Karpas-422 (cell line): ENCODE measurements at regions not wholly inside any gene's neighbourhood (a gene's known extent, or its start where the extent isn't known, plus 50 kb on each side); places are given as distances from the start of the nearest gene placed in this dataset.
"Not testable (repeated sequence)": the region's sequence is repeated elsewhere in the genome, so short reads cannot be mapped to it uniquely, and the experiment has no call there.

Experiments used
- DNase-seq: peaks from one replicate; pipeline ENCODE4 v3.0.0-alpha.2; 2015
- H2AFZ ChIP-seq: fragments of 200-600 bp; sonication (generic); 2 replicates; pipeline ENCODE4 v1.6.1; 2014; ENCODE audit warnings: antibody characterized with exemption, low read length, mixed read lengths
- H3K27ac ChIP-seq: fragments of 200-600 bp; sonication (generic); 2 replicates; pipeline ENCODE4 v1.5.1; 2014; ENCODE audit warnings: mild to moderate bottlenecking, low read length, moderate library complexity
- H3K27me3 ChIP-seq: fragments of 200-600 bp; sonication (generic); 2 replicates; pipeline ENCODE4 v1.6.1; 2014; ENCODE audit warnings: low read length, mixed read lengths
- H3K36me3 ChIP-seq: fragments of 200-600 bp; sonication (generic); 2 replicates; pipeline ENCODE4 v1.6.1; 2014; ENCODE audit warnings: low read length, mixed read lengths; ENCODE audit not compliant: insufficient read depth
- H3K4me1 ChIP-seq: fragments of 200-600 bp; sonication (generic); 2 replicates; pipeline ENCODE4 v1.6.1; 2014; ENCODE audit warnings: mild to moderate bottlenecking, low read length, mixed read lengths
- H3K4me2 ChIP-seq: fragments of 200-600 bp; sonication (generic); 2 replicates; pipeline ENCODE4 v1.6.1; 2014; ENCODE audit warnings: low read length, low read depth, mild to moderate bottlenecking; ENCODE audit not compliant: poor library complexity, severe bottlenecking
- H3K4me3 ChIP-seq: fragments of 200-600 bp; sonication (generic); 2 replicates; pipeline ENCODE4 v1.5.1; 2014; ENCODE audit warnings: mild to moderate bottlenecking, antibody characterized with exemption, low read length, mixed read lengths
- H3K79me2 ChIP-seq: fragments of 200-600 bp; sonication (generic); 2 replicates; pipeline ENCODE4 v1.6.1; 2014; ENCODE audit warnings: mild to moderate bottlenecking, low read length, mixed read lengths
- H3K9ac ChIP-seq: fragments of 200-600 bp; sonication (generic); 2 replicates; pipeline ENCODE4 v1.6.0; 2014; ENCODE audit warnings: low read length
- H3K9me2 ChIP-seq: fragments of 200-600 bp; sonication (generic), shearing (Covaris generic); replicated peaks from 2 replicates; pipeline ENCODE4 v1.6.0; 2014; ENCODE audit warnings: mild to moderate bottlenecking, low read length, moderate library complexity; ENCODE audit not compliant: insufficient read depth
- H3K9me3 ChIP-seq: fragments of 300-700, 200-600 bp; sonication (generic); 2 replicates; pipeline ENCODE4 v1.6.1; 2014; ENCODE audit warnings: low read length, mixed read lengths
- H4K20me1 ChIP-seq: fragments of 200-600 bp; sonication (generic); 2 replicates; pipeline ENCODE4 v1.6.1; 2014; ENCODE audit warnings: mild to moderate bottlenecking, antibody characterized with exemption, low read length, low read depth; ENCODE audit not compliant: insufficient read depth

DNA sequence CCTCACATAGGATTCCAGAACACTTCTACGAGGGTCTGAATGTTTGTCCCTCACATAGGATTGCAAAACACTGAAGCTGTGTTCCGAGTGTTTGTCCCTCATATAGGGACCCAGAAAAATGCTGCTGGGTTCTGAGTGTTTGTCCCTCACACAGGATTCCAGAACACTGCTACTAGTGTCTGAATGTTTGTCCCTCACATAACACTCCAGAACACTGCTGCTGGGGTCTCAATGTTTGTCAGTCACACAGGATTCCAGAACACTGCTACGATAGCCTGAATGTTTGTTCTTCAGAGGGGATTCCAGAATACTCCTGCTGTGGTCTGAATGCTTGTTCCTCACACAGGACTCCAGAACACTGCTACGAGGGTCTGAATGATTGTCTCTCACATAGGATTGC lies 218.7 kb downstream of the FOXD4L6 start:
- Histone ChIP-seq H3K9me2 (no peaks in the 10 kb centered on the region), H4K20me1 (no peaks in the 10 kb centered on the region), H3K79me2 (no peaks in the 10 kb centered on the region), H3K27ac (no peak overlapping the region), H2AFZ (no peak overlapping the region), H3K4me2 (no peak overlapping the region), H3K36me3 (no peaks in the 10 kb centered on the region), H3K9me3 (peaks cover 86% of the 10 kb centered on the region), H3K4me1 (no peaks in the 10 kb centered on the region), H3K27me3 (no peaks in the 10 kb centered on the region), H3K4me3 (no peak overlapping the region), H3K9ac (no peak overlapping the region)
- DNase-seq, result no peak

DNA sequence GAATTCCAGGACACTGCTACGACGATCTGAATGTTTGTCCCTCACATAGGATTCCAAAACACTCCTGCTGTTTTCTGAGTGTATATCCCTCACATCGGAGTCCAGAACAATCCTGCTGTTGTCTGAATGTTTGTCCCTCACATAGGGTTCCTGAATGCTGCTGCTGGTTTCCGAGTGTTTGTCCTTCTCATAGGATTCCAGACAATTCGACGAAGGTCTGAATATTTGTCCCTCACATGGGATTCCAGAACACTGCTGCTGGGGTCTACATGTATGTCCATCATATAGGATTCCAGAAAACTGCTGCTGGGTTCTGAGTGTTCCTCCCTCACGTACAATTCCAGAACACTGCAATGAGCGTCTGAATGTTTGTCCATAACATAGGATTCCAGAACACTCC lies 219.4 kb downstream of the FOXD4L6 start:
- not testable (repeated sequence) for H3K27ac ChIP-seq, H2AFZ ChIP-seq, H3K79me2 ChIP-seq, H3K4me3 ChIP-seq, H3K4me1 ChIP-seq, H4K20me1 ChIP-seq, H3K27me3 ChIP-seq, H3K9me2 ChIP-seq, H3K9ac ChIP-seq, H3K4me2 ChIP-seq, DNase-seq, H3K36me3 ChIP-seq
- H3K9me3 ChIP-seq, result peaks cover 79% of the 10 kb centered on the region

DNA sequence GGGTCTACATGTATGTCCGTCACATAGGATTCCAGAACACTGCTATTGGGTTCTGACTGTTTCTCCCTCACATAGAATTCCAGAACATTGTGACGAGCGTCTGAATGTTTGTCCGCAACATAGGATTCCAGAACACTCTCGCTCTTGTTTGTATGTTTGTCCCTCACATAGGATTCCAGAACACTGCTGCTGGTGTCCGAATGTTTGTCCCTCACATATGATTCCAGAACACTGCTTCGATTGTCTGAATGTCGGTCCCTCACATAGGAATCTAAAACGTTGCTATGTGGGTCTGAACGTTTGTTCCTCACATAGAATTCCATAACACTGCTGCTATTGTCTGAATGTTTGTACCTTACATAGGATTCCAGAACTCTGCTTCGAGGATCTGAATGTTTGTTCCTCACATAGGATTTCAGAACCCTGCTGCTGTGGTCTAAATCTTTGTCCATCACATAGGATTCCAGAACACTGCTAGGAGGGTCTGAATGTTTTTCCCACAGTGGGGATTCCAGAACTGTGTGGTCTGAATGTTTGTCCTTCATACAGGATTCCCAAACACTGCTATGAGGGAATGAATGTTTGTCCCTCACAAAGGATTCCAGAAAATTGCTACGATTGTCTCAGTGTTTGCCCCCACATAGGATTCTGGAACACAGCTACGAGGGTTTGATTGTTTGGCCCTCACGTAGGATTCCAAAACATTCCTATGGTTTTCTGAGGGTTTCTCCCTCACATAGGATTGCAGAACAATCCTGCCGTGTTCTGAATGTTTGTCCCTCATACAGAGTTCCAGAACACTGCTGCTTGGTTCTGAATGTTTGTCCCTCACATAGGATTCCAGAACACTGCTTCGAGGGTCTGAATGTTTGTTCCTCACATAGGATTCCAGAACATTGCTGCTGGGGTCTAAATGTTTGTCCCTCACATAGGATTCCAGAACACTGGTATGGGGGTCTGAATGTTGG lies 220.5 kb downstream of the FOXD4L6 start:
- Histone ChIP-seq H3K4me1 (no peaks in the 10 kb centered on the region), H3K9me3 (peaks cover 70% of the 10 kb centered on the region), H3K4me2 (no peak overlapping the region)

GRCh38 chr9:40906879-40907278 lies 221.6 kb downstream of the FOXD4L6 start:
- not testable (repeated sequence) for H3K79me2 ChIP-seq, H3K36me3 ChIP-seq, H3K27me3 ChIP-seq, H3K4me1 ChIP-seq, DNase-seq, H3K4me3 ChIP-seq, H2AFZ ChIP-seq, H3K4me2 ChIP-seq, H3K9me2 ChIP-seq, H4K20me1 ChIP-seq, H3K27ac ChIP-seq, H3K9ac ChIP-seq
- peaks cover 59% of the 10 kb centered on the region for H3K9me3 ChIP-seq

More for the DNA sequence above, 220.5 kb downstream of the FOXD4L6 start:
- H3K27me3 ChIP-seq, result no peaks in the 10 kb centered on the region
- H3K27ac ChIP-seq, result no peak overlapping the region
- H3K9ac ChIP-seq, result no peak overlapping the region
- no peaks in the 10 kb centered on the region for H3K9me2 ChIP-seq
- no peaks in the 10 kb centered on the region for H4K20me1 ChIP-seq
- H2AFZ ChIP-seq, result no peak overlapping the region
- H3K4me3 ChIP-seq, result no peak overlapping the region
- no peaks in the 10 kb centered on the region for H3K36me3 ChIP-seq
- H3K79me2 ChIP-seq, result no peaks in the 10 kb centered on the region
- no peak for DNase-seq

DNA sequence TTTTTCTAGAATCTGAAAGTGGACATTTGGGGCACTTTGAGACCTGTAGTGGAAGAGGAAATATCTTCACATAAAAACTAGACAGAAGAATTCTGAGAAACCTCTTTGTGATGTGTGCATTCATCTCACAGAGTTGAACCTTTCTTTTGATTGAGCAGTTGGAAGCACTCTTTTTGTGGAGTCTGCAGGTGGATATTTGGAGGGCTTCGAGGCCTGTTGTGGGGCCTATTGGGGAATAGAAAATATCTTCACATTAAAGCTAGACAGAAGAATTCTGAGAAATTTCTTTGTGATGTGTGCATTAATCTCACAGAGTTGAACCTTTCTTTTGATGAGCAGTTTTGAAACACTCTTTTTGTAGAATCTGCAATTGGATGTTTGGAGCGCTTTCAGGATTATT lies 236.2 kb downstream of the FOXD4L6 start:
- not testable (repeated sequence) for DNase-seq, H3K9ac ChIP-seq, H3K79me2 ChIP-seq

DNA sequence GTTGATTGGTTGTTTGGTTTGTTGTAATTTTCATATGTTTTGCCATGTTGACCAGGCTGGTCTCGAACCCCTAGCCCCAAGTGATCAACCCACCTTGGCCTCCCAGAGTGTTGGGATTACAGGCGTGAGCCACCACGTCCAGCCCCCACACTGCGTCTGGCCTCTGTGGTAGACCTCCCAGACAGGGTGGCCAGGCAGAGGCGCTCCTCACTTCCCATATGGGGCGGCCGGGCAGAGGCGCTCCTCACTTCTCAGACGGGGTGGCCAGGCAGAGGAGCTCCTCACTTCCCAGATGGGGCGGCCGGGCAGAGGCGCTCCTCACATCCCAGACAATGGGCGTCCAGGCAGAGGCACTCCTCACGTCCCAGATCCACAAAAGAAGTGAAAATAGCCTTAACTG lies 242.6 kb downstream of the FOXD4L6 start:
- H3K4me2 ChIP-seq, H3K36me3 ChIP-seq, H3K27me3 ChIP-seq, H2AFZ ChIP-seq, H3K27ac ChIP-seq, H4K20me1 ChIP-seq, H3K4me3 ChIP-seq, H3K9ac ChIP-seq, DNase-seq, H3K4me1 ChIP-seq, H3K79me2 ChIP-seq, H3K9me2 ChIP-seq: not testable (repeated sequence)
- H3K9me3 ChIP-seq, result peaks cover 65% of the 10 kb centered on the region

More for the DNA sequence above, 236.2 kb downstream of the FOXD4L6 start:
- H3K4me3 ChIP-seq, H3K27ac ChIP-seq, H3K36me3 ChIP-seq, H3K9me2 ChIP-seq, H4K20me1 ChIP-seq, H3K4me1 ChIP-seq, H3K4me2 ChIP-seq, H2AFZ ChIP-seq, H3K27me3 ChIP-seq: not testable (repeated sequence)
- peaks cover 32% of the 10 kb centered on the region for H3K9me3 ChIP-seq

DNA sequence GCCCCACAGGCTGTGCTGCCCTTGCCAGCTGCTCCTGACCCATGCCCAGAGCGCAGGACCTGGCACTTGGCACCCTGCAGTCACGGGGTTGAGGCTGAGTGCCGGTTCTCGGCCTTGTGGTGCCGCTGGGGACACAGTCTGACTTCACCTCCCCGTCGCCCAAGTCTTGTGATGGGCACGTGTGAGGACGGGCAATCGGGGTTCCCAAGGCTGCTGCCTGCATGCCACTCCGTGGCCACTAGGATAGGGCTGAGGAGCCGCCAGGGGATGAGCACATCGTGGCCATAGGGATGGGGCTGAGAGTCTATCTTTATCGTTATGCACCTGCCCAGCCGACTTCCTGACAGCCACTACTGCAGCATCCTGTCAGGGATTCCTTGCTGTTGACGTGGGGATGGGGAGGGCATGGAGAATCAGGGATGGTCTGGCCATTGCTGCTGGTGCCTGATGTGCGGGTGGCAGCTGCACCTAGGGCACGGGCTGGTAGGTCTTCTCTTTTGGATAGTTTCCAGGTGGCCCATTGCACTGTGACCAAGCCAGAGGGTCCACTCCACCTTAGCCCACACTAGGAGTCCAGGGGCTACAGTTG lies 243.5 kb downstream of the FOXD4L6 start:
- H3K9ac ChIP-seq, H3K36me3 ChIP-seq, H3K79me2 ChIP-seq, H3K27ac ChIP-seq, H3K27me3 ChIP-seq, DNase-seq, H4K20me1 ChIP-seq, H3K4me2 ChIP-seq, H3K9me2 ChIP-seq, H3K4me1 ChIP-seq, H3K4me3 ChIP-seq, H2AFZ ChIP-seq: not testable (repeated sequence)
- H3K9me3 ChIP-seq, result peaks cover 74% of the 10 kb centered on the region

DNA sequence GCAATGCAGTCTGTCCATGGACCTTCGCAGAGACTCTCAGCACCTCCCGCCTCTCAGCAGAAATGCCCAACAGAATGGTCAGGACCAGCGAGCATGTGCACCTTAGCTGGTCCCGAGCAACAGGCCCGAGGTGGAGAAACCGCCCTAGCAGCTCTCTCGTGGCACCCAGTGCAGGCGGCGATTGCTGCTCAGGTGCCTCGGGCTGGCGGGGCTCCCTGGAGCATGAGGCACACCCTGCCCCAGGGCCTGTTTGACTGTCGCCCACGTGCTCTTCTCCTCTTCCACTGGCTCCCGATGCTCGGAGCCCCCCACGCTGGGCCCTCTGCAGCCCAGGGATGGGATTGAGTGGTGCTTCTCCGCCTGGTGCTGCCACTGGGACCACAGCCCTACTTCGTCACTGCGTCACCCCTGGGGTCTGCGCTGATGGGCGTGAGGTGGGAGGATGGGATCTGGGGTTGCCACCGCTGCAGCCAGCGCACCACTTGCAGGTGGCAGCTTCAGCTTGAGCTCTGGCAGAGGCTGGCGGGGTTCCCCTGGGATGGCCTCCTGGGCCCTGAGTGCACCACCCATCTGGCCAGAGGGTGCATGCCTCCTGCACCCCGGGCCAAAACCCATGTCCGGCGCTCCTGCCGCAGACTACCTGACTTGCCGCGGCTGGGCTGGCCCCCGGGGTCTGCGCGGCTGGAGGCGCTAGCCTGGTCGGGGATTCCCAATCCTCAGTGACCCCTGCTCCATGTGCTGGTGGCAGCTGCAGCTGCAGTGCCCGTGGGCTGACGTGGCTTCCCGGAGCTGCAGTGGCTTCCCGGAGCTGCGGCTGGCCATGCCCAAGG lies 244.2 kb downstream of the FOXD4L6 start:
- Histone ChIP-seq H3K79me2 (no peaks in the 10 kb centered on the region), H4K20me1 (no peaks in the 10 kb centered on the region), H3K9me2 (no peaks in the 10 kb centered on the region), H3K36me3 (no peaks in the 10 kb centered on the region), H3K27me3 (no peaks in the 10 kb centered on the region), H2AFZ (no peak overlapping the region), H3K4me2 (no peak overlapping the region), H3K27ac (no peak overlapping the region), H3K9ac (no peak overlapping the region), H3K4me3 (no peak overlapping the region), H3K4me1 (no peaks in the 10 kb centered on the region), H3K9me3 (peaks cover 75% of the 10 kb centered on the region)
- no peak for DNase-seq
